SK-N-SH (cell line): ENCODE measurements at regions not wholly inside any gene's neighbourhood (a gene's known extent, or its start where the extent isn't known, plus 50 kb on each side); places are given as distances from the start of the nearest gene placed in this dataset.

Experiments used
- CTCF ChIA-PET: fragments of 300-600, 350-600 bp; formaldehyde crosslinking; extraction: SDS; loops from one replicate; lab custom pipeline; 2021; lab: Yijun Ruan, JAX
- POLR2A ChIA-PET: fragments of 350-600 bp; sonication (Branson Sonifier 250); formaldehyde crosslinking; extraction: SDS; loops from one replicate; lab custom pipeline; 2020; ENCODE audit warnings: antibody characterized with exemption, inconsistent platforms; lab: Yijun Ruan, JAX
- DNase-seq: peaks from one replicate; pipeline ENCODE4 v3.0.0; 2012
- H2AFZ ChIP-seq: fragments of 200-600 bp; sonication (generic); 2 replicates; pipeline ENCODE4 v1.8.1; 2016; ENCODE audit warnings: antibody characterized with exemption, mild to moderate bottlenecking, low read depth
- H3F3A ChIP-seq: fragments of 200-600 bp; sonication (generic); replicated peaks from 2 replicates; pipeline ENCODE3; 2016; ENCODE audit warnings: antibody characterized with exemption, mild to moderate bottlenecking; ENCODE audit not compliant: insufficient read depth
- H3K27ac ChIP-seq, 2 experiments: fragments of 200-500 bp in 1 of 2; fragments of 200-600 bp in 1 of 2; sonication (Bioruptor generic) in 1 of 2; sonication (generic), shearing (Covaris generic) in 1 of 2; 2 replicates each; pipeline versions ENCODE4 v1.5.1 to v1.6.1; 2014 to 2016; ENCODE audit warnings: low read depth in 2 of 2, inconsistent platforms in 1 of 2, low read length in 1 of 2, mild to moderate bottlenecking in 1 of 2, mixed read lengths in 1 of 2
- H3K27me3 ChIP-seq: fragments of 200-600 bp; sonication (generic), shearing (Covaris generic); 2 replicates; pipeline ENCODE4 v1.6.1; 2016; ENCODE audit warnings: mixed run types; ENCODE audit not compliant: insufficient read depth
- H3K36me3 ChIP-seq, 2 experiments: fragments of 200-500 bp in 1 of 2; fragments of 200-600 bp in 1 of 2; sonication (Bioruptor generic) in 1 of 2; sonication (generic) in 1 of 2; replicated peaks in 1 of 2; 2 replicates each; pipeline versions ENCODE3 to v1.5.1; 2014 to 2016; ENCODE audit warnings: low read length in 1 of 2, mild to moderate bottlenecking in 1 of 2; ENCODE audit not compliant: insufficient read depth in 2 of 2, control insufficient read depth in 1 of 2
- H3K4me1 ChIP-seq, 2 experiments: fragments of 200-500 bp in 1 of 2; fragments of 200-600 bp in 1 of 2; sonication (Bioruptor generic) in 1 of 2; sonication (generic), shearing (Covaris generic) in 1 of 2; 2 replicates each; pipeline versions ENCODE4 v1.5.1 to v1.6.1; 2014 to 2016; ENCODE audit warnings: low read depth in 1 of 2, low read length in 1 of 2, mixed run types in 1 of 2; ENCODE audit not compliant: insufficient read depth in 2 of 2, control insufficient read depth in 1 of 2
- H3K4me2 ChIP-seq: fragments of 200-600 bp; sonication (generic), shearing (Covaris generic); 2 replicates; pipeline ENCODE4 v1.6.1; 2017; ENCODE audit warnings: mixed run types
- H3K4me3 ChIP-seq, 2 experiments: fragments of 200-500 bp in 1 of 2; fragments of 200-600 bp in 1 of 2; sonication (Bioruptor generic) in 1 of 2; sonication (generic), shearing (Covaris generic) in 1 of 2; 2 replicates each; pipeline versions ENCODE4 v1.5.1 to v1.8.1; 2014 to 2016; ENCODE audit warnings: low read depth in 2 of 2, inconsistent platforms in 1 of 2, low read length in 1 of 2, mild to moderate bottlenecking in 1 of 2, mixed read lengths in 1 of 2, moderate library complexity in 1 of 2
- H3K79me2 ChIP-seq: fragments of 200-600 bp; sonication (generic); 2 replicates; pipeline ENCODE4 v1.8.1; 2017; ENCODE audit warnings: mild to moderate bottlenecking; ENCODE audit not compliant: insufficient read depth
- H3K9ac ChIP-seq: fragments of 200-600 bp; sonication (generic); 2 replicates; pipeline ENCODE4 v1.6.1; 2017; ENCODE audit warnings: mixed run types
- H3K9me2 ChIP-seq: fragments of 200-600 bp; sonication (generic); 2 replicates; pipeline ENCODE4 v1.6.1; 2017; ENCODE audit warnings: mixed run types
- H3K9me3 ChIP-seq: fragments of 200-600 bp; sonication (generic); 2 replicates; pipeline ENCODE4 v1.6.1; 2017; ENCODE audit warnings: mixed run types, mild to moderate bottlenecking, moderate library complexity
- H4K20me1 ChIP-seq: fragments of 200-600 bp; sonication (generic); 2 replicates; pipeline ENCODE4 v1.6.1; 2017; ENCODE audit warnings: mild to moderate bottlenecking, mixed run types; ENCODE audit not compliant: insufficient read depth
- CHD2 ChIP-seq: fragments of 150-350 bp; IDR thresholded peaks from 2 replicates; pipeline ENCODE4 v1.6.1; 2018; ENCODE audit warnings: low read length; ENCODE audit not compliant: partially characterized antibody
- CTCF ChIP-seq: fragments of 200-600 bp; sonication (generic); IDR thresholded peaks from 2 replicates; pipeline ENCODE4 v1.6.1; 2017; ENCODE audit warnings: antibody characterized with exemption, mild to moderate bottlenecking, moderate library complexity
- ELF1 ChIP-seq: IDR thresholded peaks from 2 replicates; pipeline ENCODE4 v1.4.0; 2012
- EP300 ChIP-seq, 2 experiments: IDR thresholded peaks; 2 replicates each; pipeline versions ENCODE4 v1.4.0 to v1.6.1; 2012; ENCODE audit warnings: borderline replicate concordance in 1 of 2, low read depth in 1 of 2, low read length in 1 of 2
- EZH2phosphoT487 ChIP-seq: fragments of 200-600 bp; sonication (generic); IDR thresholded peaks from 2 replicates; pipeline ENCODE4 v1.6.1; 2017; ENCODE audit warnings: low read depth, mixed run types, mild to moderate bottlenecking, antibody characterized with exemption, moderate library complexity, borderline replicate concordance
- FOSL2 ChIP-seq: IDR thresholded peaks from 2 replicates; pipeline ENCODE4 v1.4.0; 2012; ENCODE audit warnings: low read depth, mild to moderate bottlenecking, moderate library complexity, borderline replicate concordance
- FOXJ3 ChIP-seq: sonication (generic); formaldehyde crosslinking; IDR thresholded peaks from 2 replicates; pipeline ENCODE4 v1.5.1; 2020; ENCODE audit warnings: mild to moderate bottlenecking, missing genetic modification reagents
- GABPA ChIP-seq: IDR thresholded peaks from 2 replicates; pipeline ENCODE4 v1.4.0; 2012; ENCODE audit warnings: low read depth, mild to moderate bottlenecking
- GATA2 ChIP-seq: sonication (generic); formaldehyde crosslinking; IDR thresholded peaks from 2 replicates; pipeline ENCODE4 v1.5.0; 2020; ENCODE audit warnings: mild to moderate bottlenecking, missing genetic modification reagents
- MEF2A ChIP-seq: IDR thresholded peaks from 2 replicates; pipeline ENCODE4 v1.4.0; 2012; ENCODE audit warnings: low read depth, borderline replicate concordance
- NFIC ChIP-seq: IDR thresholded peaks from 2 replicates; pipeline ENCODE4 v1.4.0; 2012; ENCODE audit warnings: borderline replicate concordance
- NRF1 ChIP-seq: IDR thresholded peaks from 2 replicates; pipeline ENCODE4 v1.6.1; 2012; ENCODE audit warnings: low read depth, mild to moderate bottlenecking, low read length
- PBX3 ChIP-seq: IDR thresholded peaks from 2 replicates; pipeline ENCODE4; 2012
- POLR2AphosphoS5 ChIP-seq: IDR thresholded peaks from 2 replicates; pipeline ENCODE4 v1.6.1; 2012; ENCODE audit warnings: low read depth, low read length
- RAD21 ChIP-seq: IDR thresholded peaks from 2 replicates; pipeline ENCODE4 v1.6.1; 2012; ENCODE audit warnings: mild to moderate bottlenecking, low read length
- REST ChIP-seq: IDR thresholded peaks from 2 replicates; pipeline ENCODE4 v1.6.1; 2012; ENCODE audit warnings: mild to moderate bottlenecking, low read depth, low read length, moderate library complexity
- RXRA ChIP-seq: IDR thresholded peaks from 2 replicates; pipeline ENCODE4 v1.4.0; 2012; ENCODE audit warnings: low read depth, mild to moderate bottlenecking, borderline replicate concordance
- TAF1 ChIP-seq: IDR thresholded peaks from 2 replicates; pipeline ENCODE4 v1.6.1; 2012; ENCODE audit warnings: low read depth, mild to moderate bottlenecking, low read length, moderate library complexity, borderline replicate concordance
- USF1 ChIP-seq: IDR thresholded peaks from 2 replicates; pipeline ENCODE4 v1.4.0; 2012; ENCODE audit warnings: low read depth, borderline replicate concordance
- YY1 ChIP-seq: IDR thresholded peaks from 2 replicates; pipeline ENCODE4 v1.4.0; 2012; ENCODE audit warnings: low read depth, mild to moderate bottlenecking
- WGBS: methylation state at CpG from one replicate; pipeline ENCODE4 v1.1.6; 2017; ENCODE audit warnings: low lambda C conversion rate; 5-methylcytosine and 5-hydroxymethylcytosine counted together
- TF ChIP-seq, protein P1 (sequence below): fragments of 150-350 bp; IDR thresholded peaks from 2 replicates; pipeline ENCODE4 v1.6.1; 2017; ENCODE audit warnings: antibody characterized with exemption, low read length, low read depth, borderline replicate concordance

- TF ChIP-seq POLR2AphosphoS5 (no peak), YY1 (no peak), FOSL2 (no peak), ELF1 (no peak), CTCF (no peak), MEF2A (no peak), RAD21 (no peak), NFIC (no peak), GABPA (no peak), USF1 (no peak), GATA2 (no peak)
- WGBS = 65% methylated on average over 4 of the region's 4 CpGs
- no peak for DNase-seq
These were observed 583.0 kb upstream of the ROBO1 start for GRCh38 chr3:80350771-80351170.

GRCh38 chr3:80338366-80338765, 570.6 kb upstream of the ROBO1 start:
- no peak overlapping the region for H3K27ac ChIP-seq
- H3K9ac ChIP-seq = no peak overlapping the region
- H3F3A ChIP-seq = no peaks in the 10 kb centered on the region
- CTCF ChIA-PET = no interaction called here
- no peak for DNase-seq
- H3K27me3 ChIP-seq = no peaks in the 10 kb centered on the region
- H3K4me3 ChIP-seq = no peak overlapping the region
- H2AFZ ChIP-seq = no peak overlapping the region
- no peaks in the 10 kb centered on the region for H4K20me1 ChIP-seq
- 0 out of 2 replicates have a peak, but pooled peaks cover 2% of the 10 kb centered on the region for H3K9me2 ChIP-seq
- POLR2A ChIA-PET = no interaction called here
- no peaks in the 10 kb centered on the region for H3K79me2 ChIP-seq
- no peak overlapping the region for H3K4me2 ChIP-seq
- H3K36me3 ChIP-seq = no peaks in the 10 kb centered on the region
- WGBS = 40% methylated on average over 1 of the region's 4 CpGs
- H3K9me3 ChIP-seq = no peaks in the 10 kb centered on the region
- no peaks in the 10 kb centered on the region for H3K4me1 ChIP-seq
- TF ChIP-seq MEF2A = no peak
- TF ChIP-seq EP300 (IDR thresholded peaks at IDR 0.05; ENCODE audit: borderline replicate concordance in 1 of 2, low read depth in 1 of 2, low read length in 1 of 2) = no peak
- TF ChIP-seq NRF1 = no peak
- TF ChIP-seq, protein P1, sequence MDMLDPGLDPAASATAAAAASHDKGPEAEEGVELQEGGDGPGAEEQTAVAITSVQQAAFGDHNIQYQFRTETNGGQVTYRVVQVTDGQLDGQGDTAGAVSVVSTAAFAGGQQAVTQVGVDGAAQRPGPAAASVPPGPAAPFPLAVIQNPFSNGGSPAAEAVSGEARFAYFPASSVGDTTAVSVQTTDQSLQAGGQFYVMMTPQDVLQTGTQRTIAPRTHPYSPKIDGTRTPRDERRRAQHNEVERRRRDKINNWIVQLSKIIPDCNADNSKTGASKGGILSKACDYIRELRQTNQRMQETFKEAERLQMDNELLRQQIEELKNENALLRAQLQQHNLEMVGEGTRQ = no peak
- no peak for TF ChIP-seq REST
- TF ChIP-seq CHD2 = no peak
- no peak for TF ChIP-seq TAF1
- TF ChIP-seq EZH2phosphoT487 = no peak
- TF ChIP-seq PBX3 = no peak
- TF ChIP-seq GATA2 = no peak
- no peak for TF ChIP-seq FOXJ3 (CRISPR knock-in tag)
- TF ChIP-seq RXRA = no peak

More at GRCh38 chr3:80350771-80351170, 583.0 kb upstream of the ROBO1 start:
- Histone ChIP-seq H3K79me2 (no peaks in the 10 kb centered on the region), H3K9me3 (no peaks in the 10 kb centered on the region), H4K20me1 (no peaks in the 10 kb centered on the region), H3K9me2 (no peaks in the 10 kb centered on the region), H3K27ac (no peak overlapping the region), H3K4me1 (no peaks in the 10 kb centered on the region), H3K4me2 (no peak overlapping the region), H3F3A (no peaks in the 10 kb centered on the region), H3K27me3 (no peaks in the 10 kb centered on the region), H3K36me3 (no peaks in the 10 kb centered on the region), H2AFZ (no peak overlapping the region), H3K4me3 (no peak overlapping the region), H3K9ac (no peak overlapping the region)
- ChIA-PET POLR2A (no interaction called here), CTCF (no interaction called here)
